ENCODE measurements at regions not wholly inside any gene's neighbourhood (a gene's known extent, or its start where the extent isn't known, plus 50 kb on each side); places are given as distances from the start of the nearest gene placed in this dataset.

DNA sequence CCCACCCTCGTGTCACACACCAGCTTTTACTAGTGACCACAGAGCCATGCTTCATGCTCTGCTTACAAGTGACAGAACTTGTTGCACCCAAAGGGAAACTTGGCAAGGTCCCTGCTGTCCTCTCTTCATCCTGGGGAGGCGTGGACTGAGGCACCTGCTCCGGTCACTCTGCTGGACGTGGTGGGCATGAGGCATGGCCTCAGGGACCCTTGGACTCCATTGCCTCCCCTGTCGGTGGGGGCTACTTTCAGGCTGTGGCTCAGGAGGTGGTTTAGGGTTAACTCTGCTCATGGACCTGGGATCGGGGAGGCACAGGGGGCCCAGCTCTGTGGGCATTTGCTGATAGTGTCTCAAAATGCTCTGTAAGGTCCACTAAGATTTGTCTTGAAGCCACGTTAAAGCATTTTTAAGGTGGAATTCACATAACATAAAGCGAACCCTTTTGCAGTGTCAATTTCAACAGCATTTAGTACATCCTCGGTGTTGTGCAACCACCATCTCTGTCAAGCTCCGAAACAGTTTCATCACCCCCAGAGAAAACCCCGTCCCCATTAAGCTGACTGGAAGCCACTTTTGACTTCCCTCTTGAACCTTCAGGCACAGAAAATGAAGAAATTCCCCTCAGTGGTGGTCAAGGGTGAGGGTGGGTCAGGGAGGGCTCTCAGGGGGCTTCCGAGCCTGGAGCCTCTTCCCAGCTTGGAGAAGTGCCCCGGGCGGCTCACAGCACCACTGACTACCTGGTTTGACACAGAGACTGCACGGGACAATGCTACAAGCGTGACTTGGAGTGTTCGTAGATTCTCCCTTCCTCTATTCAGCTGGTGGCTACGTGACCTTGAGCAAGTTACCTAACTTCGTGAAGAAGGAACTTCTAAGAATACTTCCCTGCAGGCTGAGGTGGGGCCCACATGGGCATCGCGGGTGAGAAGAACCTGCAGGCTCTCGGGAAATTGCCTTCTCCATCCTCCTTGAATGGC is 100.0 kb upstream of the HDAC4 start:
- DNase-seq, result no peak

GRCh38 chr2:239499726-239500573 is 99.1 kb upstream of the HDAC4 start:
- DNase-seq, result no peak

GRCh38 chr2:239498981-239499634 is 98.3 kb upstream of the HDAC4 start:
- no peak for DNase-seq

DNA sequence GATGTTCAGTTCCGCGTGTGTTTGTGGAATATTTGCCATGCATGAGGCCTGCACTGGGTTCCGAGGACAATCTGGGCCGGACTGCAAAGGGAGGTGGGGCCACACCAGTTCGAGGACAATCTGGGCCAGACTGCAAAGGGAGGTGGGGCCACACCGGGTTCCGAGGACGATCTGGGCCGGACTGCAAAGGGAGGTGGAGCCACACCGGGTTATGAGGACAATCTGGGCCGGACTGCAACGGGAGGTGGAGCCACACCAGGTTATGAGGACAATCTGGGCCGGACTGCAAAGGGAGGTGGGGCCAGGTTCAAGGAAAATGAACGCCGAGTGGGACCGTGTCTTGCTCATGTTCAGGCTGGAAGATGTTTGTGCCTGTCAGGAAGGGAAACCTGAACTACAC is 97.8 kb upstream of the HDAC4 start:
- no peak for DNase-seq

GRCh38 chr2:239496700-239497099 is 95.9 kb upstream of the HDAC4 start:
- no peak for DNase-seq

DNA sequence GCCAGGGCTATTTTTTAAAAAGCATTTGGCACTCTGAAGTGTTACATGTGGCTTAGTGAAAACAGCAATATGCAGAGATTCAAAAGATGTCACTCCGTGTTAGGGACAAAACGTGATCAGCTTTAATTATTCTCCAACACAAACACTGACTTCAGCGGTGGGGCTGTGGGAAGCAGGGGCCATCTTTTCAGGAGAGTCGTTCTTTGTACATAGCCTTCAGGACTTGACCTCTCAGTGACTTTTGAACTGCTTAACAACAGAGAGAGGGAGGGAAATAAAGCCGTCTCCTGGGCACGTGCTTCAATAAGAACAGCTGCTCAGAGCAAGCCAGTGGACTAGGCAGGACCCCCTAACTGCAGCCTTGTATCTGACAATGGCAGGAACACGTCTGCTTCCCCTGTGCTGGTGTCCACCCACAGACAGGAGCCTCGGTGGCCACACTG is 95.0 kb upstream of the HDAC4 start:
- no peak for DNase-seq

DNA sequence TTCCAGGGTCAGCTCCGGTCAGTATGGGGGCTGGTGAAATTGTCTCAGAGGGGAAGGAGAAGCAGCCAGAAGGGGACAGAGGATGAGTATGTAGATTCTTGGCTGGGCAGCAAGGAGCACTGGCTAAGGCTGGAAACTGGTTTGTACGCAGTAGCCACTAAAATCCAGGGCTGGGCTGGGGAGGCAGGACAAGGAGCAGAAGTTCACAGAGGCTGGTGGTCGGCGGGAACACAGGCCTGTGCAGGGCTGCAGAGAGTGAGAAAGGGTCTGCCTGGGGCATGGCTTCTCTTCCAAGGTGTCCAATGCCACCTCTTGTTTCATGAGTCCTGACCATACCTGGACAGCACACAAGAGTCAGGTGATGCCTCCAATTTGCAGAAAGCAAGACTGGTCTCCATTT is 94.4 kb upstream of the HDAC4 start:
- DNase-seq, result no peak

DNA sequence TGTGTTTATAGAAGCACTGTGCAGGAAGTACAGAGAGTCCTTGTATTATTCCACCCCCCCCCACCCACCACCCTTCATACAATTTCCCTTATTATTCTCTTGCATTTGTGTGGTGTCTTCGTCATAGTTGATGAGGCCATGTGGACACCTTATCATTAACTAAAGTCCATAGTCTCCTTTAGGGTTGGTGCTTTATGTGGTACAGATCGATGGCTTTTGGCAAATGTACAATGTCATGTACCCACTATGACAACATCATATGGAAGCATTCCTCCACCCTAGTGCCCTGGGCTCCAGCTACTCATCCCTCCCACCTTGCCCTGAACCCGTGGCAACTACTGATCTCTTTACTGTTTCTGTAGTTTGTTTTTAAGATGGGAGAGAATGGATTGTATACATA is 93.8 kb upstream of the HDAC4 start:
- DNase-seq, result no peak

DNA sequence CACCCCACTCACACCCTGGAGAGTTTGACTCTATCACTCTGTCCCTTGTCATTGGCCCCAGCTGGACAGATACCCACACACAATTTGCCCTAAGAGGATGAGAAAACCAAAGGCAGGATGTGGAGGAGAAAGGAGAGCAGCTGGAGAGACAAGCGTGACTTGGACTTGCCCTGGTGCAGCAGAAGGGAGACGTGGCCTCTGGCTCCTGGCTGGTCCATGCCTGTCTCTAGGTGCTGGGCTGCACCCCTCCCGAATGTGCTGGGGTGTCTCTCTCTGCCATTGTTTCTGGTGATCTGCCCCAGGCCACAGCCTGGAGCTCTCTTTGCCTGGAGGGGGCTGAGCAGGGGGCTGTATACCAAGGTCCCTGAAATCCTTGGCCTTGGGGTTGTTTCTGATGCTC is 88.7 kb upstream of the HDAC4 start:
- DNase-seq, result no peak

GRCh38 chr2:239488125-239488524 is 87.3 kb upstream of the HDAC4 start:
- no peak for DNase-seq

DNA sequence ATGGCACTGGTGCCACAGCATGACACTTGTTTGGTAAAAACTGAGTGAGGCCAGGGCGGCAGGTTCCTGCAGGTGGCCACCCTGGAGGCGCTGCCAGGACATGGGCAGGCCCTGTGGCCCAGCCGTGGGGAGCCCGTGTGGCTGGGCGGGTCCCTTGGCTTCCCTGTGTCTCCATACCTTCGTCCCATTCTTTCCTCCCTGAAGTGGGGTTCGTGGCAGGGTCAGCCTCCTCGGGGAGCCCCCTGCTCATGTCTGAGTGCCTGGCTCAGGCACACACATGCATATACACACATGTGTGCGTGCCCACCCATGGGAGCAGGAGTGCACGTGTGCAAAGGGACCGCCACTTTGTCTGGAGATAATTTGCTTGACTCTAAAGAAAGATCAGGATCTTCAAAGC is 86.5 kb upstream of the HDAC4 start:
- no peak for DNase-seq

GRCh38 chr2:239485622-239486021 is 84.8 kb upstream of the HDAC4 start:
- DNase-seq, result no peak

GRCh38 chr2:239484571-239485355 is 83.9 kb upstream of the HDAC4 start:
- DNase-seq, result no peak

DNA sequence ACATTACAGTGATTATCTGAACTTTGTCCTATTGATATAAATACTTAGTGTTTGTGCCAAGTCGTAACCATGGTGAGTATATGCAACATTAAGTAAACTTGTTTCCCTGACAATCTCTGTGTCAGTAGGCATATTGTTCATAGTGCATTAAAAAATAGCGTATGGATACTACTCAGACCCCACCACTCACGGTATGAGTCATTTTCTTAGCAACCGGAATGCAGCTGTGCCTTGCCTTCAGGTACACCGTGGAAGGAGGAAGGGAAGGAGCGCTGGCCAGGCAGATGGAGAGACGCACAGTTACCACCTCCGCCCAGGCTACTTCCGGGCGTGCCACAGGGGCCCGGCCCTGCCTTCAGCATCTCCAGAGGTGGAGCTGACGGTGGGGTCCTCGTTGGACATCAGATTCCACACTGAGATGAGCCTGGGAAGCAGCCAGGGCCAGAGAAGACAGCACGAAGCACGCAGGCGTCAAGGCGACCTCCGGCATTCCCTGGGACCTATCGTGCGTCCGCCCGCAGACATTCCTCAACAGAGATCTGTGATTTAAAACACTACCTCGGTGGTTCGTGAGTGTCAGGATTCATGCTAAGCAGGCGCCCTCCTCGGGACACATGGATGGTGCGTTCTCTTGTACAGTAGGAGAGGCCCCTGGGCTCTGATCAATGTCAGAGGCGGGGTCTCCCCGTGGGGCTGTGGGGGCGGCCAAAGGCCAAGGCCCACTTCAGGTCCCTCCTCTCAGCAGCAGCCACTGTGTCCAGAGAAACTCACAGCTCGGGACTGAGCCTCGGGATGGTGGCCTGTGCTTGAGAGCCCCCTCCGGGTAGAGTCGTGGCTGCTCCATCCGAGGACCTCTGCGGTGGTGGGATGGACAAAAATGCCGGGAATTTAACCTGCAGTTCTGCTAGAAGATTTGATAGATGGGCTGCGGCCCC is 82.2 kb upstream of the HDAC4 start:
- DNase-seq, result no peak

DNA sequence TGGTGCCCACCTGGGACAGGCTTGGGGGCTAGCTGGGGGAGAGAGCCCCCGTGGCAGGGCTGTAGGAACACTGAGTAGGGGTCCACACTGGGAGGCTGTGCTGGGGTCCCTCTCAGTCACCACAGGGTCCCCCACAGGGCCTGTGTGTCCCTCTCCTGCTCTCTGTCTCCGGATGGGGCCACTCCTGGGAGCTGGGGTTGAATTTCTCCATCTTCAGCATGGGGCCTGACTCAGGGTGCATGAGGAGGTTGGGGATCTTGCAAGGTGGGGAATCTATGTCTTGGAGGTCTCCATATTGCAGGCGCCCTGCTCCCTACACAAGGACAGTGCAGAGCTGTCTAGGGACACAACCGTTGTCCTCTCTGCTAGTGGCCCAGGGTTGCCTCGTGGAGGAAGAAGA is 78.7 kb upstream of the HDAC4 start:
- no peak for DNase-seq

GRCh38 chr2:239477591-239477990 is 76.8 kb upstream of the HDAC4 start:
- DNase-seq, result no peak

DNA sequence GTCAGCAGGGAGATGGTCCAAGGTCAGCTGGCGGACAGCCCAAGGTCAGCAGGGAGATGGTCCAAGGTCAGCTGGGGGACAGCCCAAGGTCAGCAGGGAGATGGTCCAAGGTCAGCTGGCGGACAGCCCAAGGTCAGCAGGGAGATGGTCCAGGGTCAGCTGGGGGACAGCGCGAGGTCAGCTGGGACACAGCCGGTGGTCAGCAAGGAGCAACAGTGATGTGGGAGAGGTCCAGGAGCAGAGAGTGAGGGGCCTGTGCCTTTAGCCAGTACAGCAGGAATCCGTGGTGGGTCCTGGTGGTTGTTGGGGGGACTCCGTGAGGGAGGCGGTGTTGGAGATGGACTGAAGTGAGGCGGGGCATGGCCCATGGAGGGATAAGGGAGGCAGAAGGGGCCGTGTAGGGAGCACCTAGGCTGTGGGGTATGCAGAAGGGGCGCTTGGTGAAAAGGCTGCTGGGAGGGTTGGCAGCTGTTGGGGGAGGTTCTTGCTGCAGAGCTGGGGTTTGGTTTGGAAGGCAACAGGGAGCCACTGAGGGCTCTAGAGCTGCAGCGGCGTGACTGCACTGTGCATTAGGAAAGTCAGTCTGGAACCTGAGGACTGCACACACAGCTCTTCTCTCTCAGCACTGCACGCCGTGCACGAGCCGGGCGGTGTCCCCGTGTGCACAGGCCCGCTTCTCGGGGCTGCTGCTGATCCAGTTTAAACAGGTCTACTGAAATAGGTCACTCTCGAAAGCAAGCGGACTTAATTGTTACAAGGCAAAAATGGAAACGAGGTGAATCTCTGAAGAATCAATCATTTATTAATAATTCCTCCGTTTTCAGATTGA is 76.2 kb upstream of the HDAC4 start:
- DNase-seq, result no peak

- no peak for DNase-seq
Measured at GRCh38 chr2:239476029-239476756, 75.4 kb upstream of the HDAC4 start.

DNA sequence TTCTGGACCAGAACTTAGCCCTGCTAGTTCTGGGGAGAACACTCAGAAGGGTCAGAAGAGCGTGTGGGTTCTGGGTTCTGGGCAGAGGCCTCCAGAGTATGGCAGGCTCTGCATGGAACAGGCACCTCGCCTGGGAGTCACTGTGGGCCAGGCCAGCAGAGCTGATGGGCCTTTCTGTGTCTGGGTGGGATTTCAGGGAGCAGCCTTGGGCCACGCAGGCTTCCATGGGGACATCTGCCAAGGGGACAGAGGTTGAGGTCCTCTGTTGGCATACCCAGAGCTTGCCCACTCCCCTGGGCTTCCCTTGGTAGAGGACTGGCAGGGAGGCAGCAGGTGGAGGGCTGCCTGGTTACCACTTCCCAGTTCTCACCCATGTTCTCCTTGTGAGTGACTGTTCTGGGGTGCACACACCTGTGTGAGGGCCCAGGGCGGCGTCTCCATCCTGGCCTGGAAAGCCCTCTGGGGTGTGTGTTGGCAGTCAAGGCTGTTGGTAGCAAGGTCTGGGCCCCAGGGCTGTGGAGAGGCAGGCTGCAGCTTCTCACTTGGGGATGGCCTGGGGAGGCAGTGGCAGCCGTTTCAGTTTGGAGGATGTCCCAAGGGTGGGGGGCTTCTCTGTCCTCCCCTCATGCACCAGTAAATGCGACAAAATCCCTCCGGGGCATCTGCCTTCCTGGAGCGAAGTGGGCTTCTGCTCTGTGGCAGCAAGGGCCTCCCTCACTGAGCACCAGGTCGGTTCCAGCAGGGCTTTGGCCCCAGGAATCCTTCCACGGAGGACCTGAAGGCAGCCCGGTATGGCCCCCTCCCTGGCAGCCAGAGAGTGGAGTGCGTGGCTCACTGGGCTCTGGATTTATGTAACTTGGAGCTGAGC is 74.6 kb upstream of the HDAC4 start:
- DNase-seq, result no peak

Data from activated T-cell treated with anti-CD3 and anti-CD28 coated beads, Interleukin-2, amount 50 U/mL, for 1 hour (primary cell).